SK-N-SH (cell line): ENCODE measurements at regions not wholly inside any gene's neighbourhood (a gene's known extent, or its start where the extent isn't known, plus 50 kb on each side); places are given as distances from the start of the nearest gene placed in this dataset.

Experiments
- CTCF ChIA-PET: fragments of 300-600, 350-600 bp; formaldehyde crosslinking; extraction: SDS; loops from one replicate; lab custom pipeline; 2021; lab: Yijun Ruan, JAX
- POLR2A ChIA-PET: fragments of 350-600 bp; sonication (Branson Sonifier 250); formaldehyde crosslinking; extraction: SDS; loops from one replicate; lab custom pipeline; 2020; ENCODE audit warnings: antibody characterized with exemption, inconsistent platforms; lab: Yijun Ruan, JAX
- DNase-seq: peaks from one replicate; pipeline ENCODE4 v3.0.0; 2012
- H2AFZ ChIP-seq: fragments of 200-600 bp; sonication (generic); 2 replicates; pipeline ENCODE4 v1.8.1; 2016; ENCODE audit warnings: antibody characterized with exemption, mild to moderate bottlenecking, low read depth
- H3F3A ChIP-seq: fragments of 200-600 bp; sonication (generic); replicated peaks from 2 replicates; pipeline ENCODE3; 2016; ENCODE audit warnings: antibody characterized with exemption, mild to moderate bottlenecking; ENCODE audit not compliant: insufficient read depth
- H3K27ac ChIP-seq, 2 experiments: fragments of 200-500 bp in 1 of 2; fragments of 200-600 bp in 1 of 2; sonication (Bioruptor generic) in 1 of 2; sonication (generic), shearing (Covaris generic) in 1 of 2; 2 replicates each; pipeline versions ENCODE4 v1.5.1 to v1.6.1; 2014 to 2016; ENCODE audit warnings: low read depth in 2 of 2, inconsistent platforms in 1 of 2, low read length in 1 of 2, mild to moderate bottlenecking in 1 of 2, mixed read lengths in 1 of 2
- H3K27me3 ChIP-seq: fragments of 200-600 bp; sonication (generic), shearing (Covaris generic); 2 replicates; pipeline ENCODE4 v1.6.1; 2016; ENCODE audit warnings: mixed run types; ENCODE audit not compliant: insufficient read depth
- H3K36me3 ChIP-seq, 2 experiments: fragments of 200-500 bp in 1 of 2; fragments of 200-600 bp in 1 of 2; sonication (Bioruptor generic) in 1 of 2; sonication (generic) in 1 of 2; replicated peaks in 1 of 2; 2 replicates each; pipeline versions ENCODE3 to v1.5.1; 2014 to 2016; ENCODE audit warnings: low read length in 1 of 2, mild to moderate bottlenecking in 1 of 2; ENCODE audit not compliant: insufficient read depth in 2 of 2, control insufficient read depth in 1 of 2
- H3K4me1 ChIP-seq, 2 experiments: fragments of 200-500 bp in 1 of 2; fragments of 200-600 bp in 1 of 2; sonication (Bioruptor generic) in 1 of 2; sonication (generic), shearing (Covaris generic) in 1 of 2; 2 replicates each; pipeline versions ENCODE4 v1.5.1 to v1.6.1; 2014 to 2016; ENCODE audit warnings: low read depth in 1 of 2, low read length in 1 of 2, mixed run types in 1 of 2; ENCODE audit not compliant: insufficient read depth in 2 of 2, control insufficient read depth in 1 of 2
- H3K4me2 ChIP-seq: fragments of 200-600 bp; sonication (generic), shearing (Covaris generic); 2 replicates; pipeline ENCODE4 v1.6.1; 2017; ENCODE audit warnings: mixed run types
- H3K4me3 ChIP-seq, 2 experiments: fragments of 200-500 bp in 1 of 2; fragments of 200-600 bp in 1 of 2; sonication (Bioruptor generic) in 1 of 2; sonication (generic), shearing (Covaris generic) in 1 of 2; 2 replicates each; pipeline versions ENCODE4 v1.5.1 to v1.8.1; 2014 to 2016; ENCODE audit warnings: low read depth in 2 of 2, inconsistent platforms in 1 of 2, low read length in 1 of 2, mild to moderate bottlenecking in 1 of 2, mixed read lengths in 1 of 2, moderate library complexity in 1 of 2
- H3K79me2 ChIP-seq: fragments of 200-600 bp; sonication (generic); 2 replicates; pipeline ENCODE4 v1.8.1; 2017; ENCODE audit warnings: mild to moderate bottlenecking; ENCODE audit not compliant: insufficient read depth
- H3K9ac ChIP-seq: fragments of 200-600 bp; sonication (generic); 2 replicates; pipeline ENCODE4 v1.6.1; 2017; ENCODE audit warnings: mixed run types
- H3K9me2 ChIP-seq: fragments of 200-600 bp; sonication (generic); 2 replicates; pipeline ENCODE4 v1.6.1; 2017; ENCODE audit warnings: mixed run types
- H3K9me3 ChIP-seq: fragments of 200-600 bp; sonication (generic); 2 replicates; pipeline ENCODE4 v1.6.1; 2017; ENCODE audit warnings: mixed run types, mild to moderate bottlenecking, moderate library complexity
- H4K20me1 ChIP-seq: fragments of 200-600 bp; sonication (generic); 2 replicates; pipeline ENCODE4 v1.6.1; 2017; ENCODE audit warnings: mild to moderate bottlenecking, mixed run types; ENCODE audit not compliant: insufficient read depth
- ELF1 ChIP-seq: IDR thresholded peaks from 2 replicates; pipeline ENCODE4 v1.4.0; 2012
- FOSL2 ChIP-seq: IDR thresholded peaks from 2 replicates; pipeline ENCODE4 v1.4.0; 2012; ENCODE audit warnings: low read depth, mild to moderate bottlenecking, moderate library complexity, borderline replicate concordance
- GATA2 ChIP-seq: sonication (generic); formaldehyde crosslinking; IDR thresholded peaks from 2 replicates; pipeline ENCODE4 v1.5.0; 2020; ENCODE audit warnings: mild to moderate bottlenecking, missing genetic modification reagents
- JUND ChIP-seq: IDR thresholded peaks from 2 replicates; pipeline ENCODE4 v1.4.0; 2012
- MEF2A ChIP-seq: IDR thresholded peaks from 2 replicates; pipeline ENCODE4 v1.4.0; 2012; ENCODE audit warnings: low read depth, borderline replicate concordance
- NFIC ChIP-seq: IDR thresholded peaks from 2 replicates; pipeline ENCODE4 v1.4.0; 2012; ENCODE audit warnings: borderline replicate concordance
- NRF1 ChIP-seq: IDR thresholded peaks from 2 replicates; pipeline ENCODE4 v1.6.1; 2012; ENCODE audit warnings: low read depth, mild to moderate bottlenecking, low read length
- RAD21 ChIP-seq: IDR thresholded peaks from 2 replicates; pipeline ENCODE4 v1.6.1; 2012; ENCODE audit warnings: mild to moderate bottlenecking, low read length
- RCOR1 ChIP-seq: fragments of 150-350 bp; IDR thresholded peaks from 2 replicates; pipeline ENCODE4 v1.6.1; 2017; ENCODE audit warnings: antibody characterized with exemption, low read length
- RXRA ChIP-seq: IDR thresholded peaks from 2 replicates; pipeline ENCODE4 v1.4.0; 2012; ENCODE audit warnings: low read depth, mild to moderate bottlenecking, borderline replicate concordance
- SMC3 ChIP-seq: IDR thresholded peaks from 2 replicates; pipeline ENCODE4 v1.6.1; 2012; ENCODE audit warnings: low read depth, low read length, improper control_type of control experiment
- TAF1 ChIP-seq: IDR thresholded peaks from 2 replicates; pipeline ENCODE4 v1.6.1; 2012; ENCODE audit warnings: low read depth, mild to moderate bottlenecking, low read length, moderate library complexity, borderline replicate concordance
- WGBS: methylation state at CpG from one replicate; pipeline ENCODE4 v1.1.6; 2017; ENCODE audit warnings: low lambda C conversion rate; 5-methylcytosine and 5-hydroxymethylcytosine counted together
- TF ChIP-seq, protein P1 (sequence below): fragments of 200-600 bp; sonication (generic); IDR thresholded peaks from 2 replicates; pipeline ENCODE4 v1.6.1; 2017; ENCODE audit warnings: antibody characterized with exemption, mild to moderate bottlenecking, moderate library complexity
- TF ChIP-seq, protein P2 (sequence below): fragments of 150-350 bp; IDR thresholded peaks from 2 replicates; pipeline ENCODE4 v1.6.1; 2017; ENCODE audit warnings: antibody characterized with exemption, low read length, low read depth, borderline replicate concordance
- TF ChIP-seq, protein P3 (sequence below): IDR thresholded peaks from 2 replicates; pipeline ENCODE4 v1.4.0; 2012; ENCODE audit warnings: low read depth, borderline replicate concordance

DNA sequence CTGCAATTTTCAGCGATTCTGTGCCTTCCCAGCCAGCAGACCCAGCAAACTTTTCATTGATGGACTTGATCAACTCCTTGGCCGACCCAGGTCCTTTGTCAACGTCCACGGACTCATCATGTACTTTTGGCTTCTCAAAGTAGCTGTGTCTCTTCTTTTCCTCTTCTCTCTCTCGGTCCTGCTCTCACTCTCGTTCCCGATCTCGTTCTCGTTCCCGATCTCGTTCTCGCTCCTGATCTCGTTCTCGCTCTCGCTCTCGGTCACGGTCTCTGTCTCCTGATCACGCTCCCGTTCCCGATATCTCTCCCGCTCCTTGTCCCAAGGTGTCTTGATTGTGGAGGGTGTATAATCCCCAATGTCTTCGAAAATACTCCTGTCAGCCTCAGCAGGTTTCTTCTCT lies 219.5 kb upstream of the FANCL start:
- CTCF ChIA-PET: interaction anchor here (6.2 kb wide), 1 partner anchor 11 kb away, joined by 34 read pairs; no protein-coding TSS in a partner anchor
- DNase-seq: no peak
- Histone ChIP-seq H3K9me3 (no peaks in the 10 kb centered on the region), H2AFZ (no peak overlapping the region), H3K9me2 (no peaks in the 10 kb centered on the region), H3K27ac (no peak overlapping the region), H3K79me2 (no peaks in the 10 kb centered on the region), H3K36me3 (no peaks in the 10 kb centered on the region), H3K9ac (no peak overlapping the region), H3F3A (no peaks in the 10 kb centered on the region), H4K20me1 (no peaks in the 10 kb centered on the region), H3K27me3 (no peaks in the 10 kb centered on the region), H3K4me1 (no peaks in the 10 kb centered on the region), H3K4me2 (no peak overlapping the region), H3K4me3 (no peak overlapping the region)
- POLR2A ChIA-PET: no interaction called here
- no peak for TF ChIP-seq FOSL2
- TF ChIP-seq, protein P1, sequence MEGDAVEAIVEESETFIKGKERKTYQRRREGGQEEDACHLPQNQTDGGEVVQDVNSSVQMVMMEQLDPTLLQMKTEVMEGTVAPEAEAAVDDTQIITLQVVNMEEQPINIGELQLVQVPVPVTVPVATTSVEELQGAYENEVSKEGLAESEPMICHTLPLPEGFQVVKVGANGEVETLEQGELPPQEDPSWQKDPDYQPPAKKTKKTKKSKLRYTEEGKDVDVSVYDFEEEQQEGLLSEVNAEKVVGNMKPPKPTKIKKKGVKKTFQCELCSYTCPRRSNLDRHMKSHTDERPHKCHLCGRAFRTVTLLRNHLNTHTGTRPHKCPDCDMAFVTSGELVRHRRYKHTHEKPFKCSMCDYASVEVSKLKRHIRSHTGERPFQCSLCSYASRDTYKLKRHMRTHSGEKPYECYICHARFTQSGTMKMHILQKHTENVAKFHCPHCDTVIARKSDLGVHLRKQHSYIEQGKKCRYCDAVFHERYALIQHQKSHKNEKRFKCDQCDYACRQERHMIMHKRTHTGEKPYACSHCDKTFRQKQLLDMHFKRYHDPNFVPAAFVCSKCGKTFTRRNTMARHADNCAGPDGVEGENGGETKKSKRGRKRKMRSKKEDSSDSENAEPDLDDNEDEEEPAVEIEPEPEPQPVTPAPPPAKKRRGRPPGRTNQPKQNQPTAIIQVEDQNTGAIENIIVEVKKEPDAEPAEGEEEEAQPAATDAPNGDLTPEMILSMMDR: no peak
- no peak for TF ChIP-seq SMC3
- TF ChIP-seq ELF1: no peak
- no peak for TF ChIP-seq NFIC
- no peak for TF ChIP-seq TAF1
- no peak for TF ChIP-seq NRF1
- TF ChIP-seq JUND: no peak
- WGBS: 76% methylated on average over 22 of the region's 22 CpGs

DNA sequence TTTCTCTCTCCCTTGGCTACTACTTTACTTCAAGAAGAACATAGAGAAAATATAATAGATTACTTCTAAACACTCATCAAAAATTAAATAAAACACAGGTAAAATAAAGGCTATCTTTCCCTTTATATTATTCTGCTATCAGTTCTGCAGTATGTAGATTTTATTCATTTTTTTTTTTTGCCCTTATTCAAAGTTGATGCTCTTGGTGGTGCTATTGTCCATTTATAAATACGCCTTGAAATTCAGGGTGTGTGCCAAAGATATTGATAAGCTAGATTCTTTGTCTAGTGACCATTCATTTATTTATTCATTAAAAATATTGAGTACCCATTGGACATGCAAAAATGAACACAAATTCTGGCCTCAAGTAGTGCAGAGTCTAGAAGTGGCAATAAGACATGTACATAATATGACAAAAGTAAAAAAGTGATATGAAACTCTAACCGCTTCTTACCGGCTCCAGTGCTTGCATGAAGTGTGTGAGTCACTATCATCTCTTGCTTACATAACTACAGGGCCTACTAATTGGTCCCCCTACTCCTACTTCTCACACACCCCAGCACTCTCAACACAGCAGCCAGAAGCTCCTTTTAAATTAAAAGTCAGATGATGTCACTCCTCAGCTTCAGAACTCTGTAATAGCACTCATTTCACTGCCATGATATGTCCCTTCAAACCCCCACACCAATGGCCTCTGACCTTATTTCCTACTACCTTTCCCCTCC lies 208.3 kb upstream of the FANCL start:
- no peak overlapping the region for H3K4me3 ChIP-seq
- H3K36me3 ChIP-seq: no peaks in the 10 kb centered on the region
- H3K4me1 ChIP-seq: no peaks in the 10 kb centered on the region; a peak in 1 of 4 replicates
- TF ChIP-seq TAF1 (no peak), RAD21 (peak; percentile 36; the same call in 1 of the 2 replicates), MEF2A (no peak)
- H3K27me3 ChIP-seq: no peaks in the 10 kb centered on the region
- no peak overlapping the region for H2AFZ ChIP-seq
- POLR2A ChIA-PET: no interaction called here
- H3F3A ChIP-seq: no peaks in the 10 kb centered on the region
- no peaks in the 10 kb centered on the region for H4K20me1 ChIP-seq
- no peak overlapping the region for H3K9ac ChIP-seq
- no peaks in the 10 kb centered on the region for H3K9me3 ChIP-seq
- H3K4me2 ChIP-seq: no peak overlapping the region
- H3K9me2 ChIP-seq: no peaks in the 10 kb centered on the region
- no peak for DNase-seq
- CTCF ChIA-PET: interaction anchor here (0.6 to 4.2 kb wide), 6 partner anchors 10 to 690 kb away, joined by 3 to 34 read pairs (median 3); no protein-coding TSS in a partner anchor
- no peak overlapping the region for H3K27ac ChIP-seq
- WGBS: 76% methylated on average over 3 of the region's 3 CpGs
- no peaks in the 10 kb centered on the region for H3K79me2 ChIP-seq

DNA sequence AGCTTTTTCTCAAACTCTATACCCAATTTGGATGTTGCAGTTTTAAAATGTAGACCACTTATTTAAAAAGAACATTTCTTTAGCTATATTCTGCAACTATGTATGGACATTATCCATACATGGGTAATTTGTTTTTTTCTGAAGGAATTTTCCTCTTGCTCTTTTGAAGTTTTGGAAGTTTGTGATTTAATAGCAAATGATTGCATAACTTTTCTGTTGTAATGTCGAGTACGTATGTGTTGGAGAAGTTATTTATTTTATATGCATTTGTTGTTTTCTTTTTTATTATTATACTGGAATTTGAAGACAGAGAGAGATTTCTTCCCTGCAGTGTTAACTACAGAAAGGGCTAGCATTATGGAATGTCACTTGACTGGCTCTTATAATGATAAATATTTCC lies 207.7 kb upstream of the FANCL start:
- Histone ChIP-seq H3K4me3 (no peak overlapping the region), H3K9me3 (no peaks in the 10 kb centered on the region), H3F3A (no peaks in the 10 kb centered on the region), H3K9me2 (no peaks in the 10 kb centered on the region), H3K4me2 (no peak overlapping the region), H3K4me1 (no peaks in the 10 kb centered on the region; a peak in 1 of 4 replicates), H3K27me3 (no peaks in the 10 kb centered on the region), H2AFZ (no peak overlapping the region), H3K36me3 (no peaks in the 10 kb centered on the region), H3K79me2 (no peaks in the 10 kb centered on the region), H3K27ac (no peak overlapping the region), H4K20me1 (no peaks in the 10 kb centered on the region), H3K9ac (no peak overlapping the region)
- ChIA-PET CTCF (interaction anchor here (1.0 to 4.2 kb wide), 8 partner anchors 9 to 689 kb away, joined by 3 to 34 read pairs (median 8); no protein-coding TSS in a partner anchor), POLR2A (no interaction called here)
- 69% methylated on average over 2 of the region's 2 CpGs for WGBS
- no peak for DNase-seq
- TF ChIP-seq, protein P2, sequence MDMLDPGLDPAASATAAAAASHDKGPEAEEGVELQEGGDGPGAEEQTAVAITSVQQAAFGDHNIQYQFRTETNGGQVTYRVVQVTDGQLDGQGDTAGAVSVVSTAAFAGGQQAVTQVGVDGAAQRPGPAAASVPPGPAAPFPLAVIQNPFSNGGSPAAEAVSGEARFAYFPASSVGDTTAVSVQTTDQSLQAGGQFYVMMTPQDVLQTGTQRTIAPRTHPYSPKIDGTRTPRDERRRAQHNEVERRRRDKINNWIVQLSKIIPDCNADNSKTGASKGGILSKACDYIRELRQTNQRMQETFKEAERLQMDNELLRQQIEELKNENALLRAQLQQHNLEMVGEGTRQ: no peak
- no peak for TF ChIP-seq RCOR1
- TF ChIP-seq GATA2: no peak
- TF ChIP-seq, protein P3, sequence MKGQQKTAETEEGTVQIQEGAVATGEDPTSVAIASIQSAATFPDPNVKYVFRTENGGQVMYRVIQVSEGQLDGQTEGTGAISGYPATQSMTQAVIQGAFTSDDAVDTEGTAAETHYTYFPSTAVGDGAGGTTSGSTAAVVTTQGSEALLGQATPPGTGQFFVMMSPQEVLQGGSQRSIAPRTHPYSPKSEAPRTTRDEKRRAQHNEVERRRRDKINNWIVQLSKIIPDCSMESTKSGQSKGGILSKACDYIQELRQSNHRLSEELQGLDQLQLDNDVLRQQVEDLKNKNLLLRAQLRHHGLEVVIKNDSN: no peak
- TF ChIP-seq RXRA: no peak
- no peak for TF ChIP-seq SMC3
